OCI-LY1 (cell line): ENCODE measurements at regions not wholly inside any gene's neighbourhood (a gene's known extent, or its start where the extent isn't known, plus 50 kb on each side); places are given as distances from the start of the nearest gene placed in this dataset.

Source experiments
- H2AFZ ChIP-seq: fragments of 200-600 bp; sonication (generic), shearing (Covaris generic); 2 replicates; pipeline ENCODE4 v1.6.0; 2014; ENCODE audit warnings: antibody characterized with exemption, mild to moderate bottlenecking, low read length
- H3F3A ChIP-seq: fragments of 200-600 bp; sonication (generic), shearing (Covaris generic); 2 replicates; pipeline ENCODE4 v1.6.0; 2014; ENCODE audit warnings: mild to moderate bottlenecking, antibody characterized with exemption, low read length, moderate library complexity; ENCODE audit not compliant: insufficient read depth
- H3K27ac ChIP-seq: fragments of 200-600 bp; sonication (generic); 2 replicates; pipeline ENCODE4 v1.5.1; 2014; ENCODE audit warnings: low read length, mixed run types, mild to moderate bottlenecking, low read depth; ENCODE audit not compliant: poor library complexity, severe bottlenecking
- H3K27me3 ChIP-seq: fragments of 200-600 bp; sonication (generic); 2 replicates; pipeline ENCODE4 v1.6.0; 2014; ENCODE audit warnings: antibody characterized with exemption, mild to moderate bottlenecking, low read length, moderate library complexity; ENCODE audit not compliant: insufficient read depth
- H3K36me3 ChIP-seq: fragments of 200-600 bp; sonication (generic); 2 replicates; pipeline ENCODE4 v1.6.1; 2014; ENCODE audit warnings: mild to moderate bottlenecking, antibody characterized with exemption, low read length, moderate library complexity, mixed read lengths; ENCODE audit not compliant: insufficient read depth
- H3K4me1 ChIP-seq: fragments of 200-600 bp; sonication (generic); 2 replicates; pipeline ENCODE4 v1.5.1; 2014; ENCODE audit warnings: mild to moderate bottlenecking, low read length, moderate library complexity; ENCODE audit not compliant: insufficient read depth, severe bottlenecking
- H3K4me2 ChIP-seq: fragments of 200-600 bp; sonication (generic), shearing (Covaris generic); 2 replicates; pipeline ENCODE4 v1.6.1; 2014; ENCODE audit warnings: low read length
- H3K4me3 ChIP-seq: fragments of 200-600 bp; sonication (generic); 2 replicates; pipeline ENCODE4 v1.5.1; 2014; ENCODE audit warnings: low read length, low read depth, mild to moderate bottlenecking, mixed read lengths; ENCODE audit not compliant: poor library complexity, severe bottlenecking
- H3K79me2 ChIP-seq: fragments of 200-600 bp; shearing (Covaris generic); 2 replicates; pipeline ENCODE4 v1.6.1; 2016; ENCODE audit warnings: mixed run types, low read length, mixed read lengths; ENCODE audit not compliant: insufficient read depth
- H3K9ac ChIP-seq: fragments of 200-600 bp; sonication (generic), shearing (Covaris generic); 2 replicates; pipeline ENCODE4 v1.6.1; 2014; ENCODE audit warnings: mild to moderate bottlenecking, low read length, mixed read lengths
- H3K9me2 ChIP-seq: fragments of 200-600 bp; sonication (generic), shearing (Covaris generic); 2 replicates; pipeline ENCODE4 v1.6.1; 2014; ENCODE audit warnings: low read depth, mild to moderate bottlenecking, low read length, mixed read lengths
- H3K9me3 ChIP-seq: fragments of 200-600 bp; shearing (Covaris generic); 2 replicates; pipeline ENCODE4 v1.6.1; 2014; ENCODE audit warnings: low read length, mixed read lengths
- H4K20me1 ChIP-seq: fragments of 200-600 bp; sonication (generic), shearing (Covaris generic); 2 replicates; pipeline ENCODE4 v1.6.0; 2016; ENCODE audit warnings: mild to moderate bottlenecking, low read length; ENCODE audit not compliant: insufficient read depth
- EZH2 ChIP-seq: fragments of 200-600 bp; sonication (generic), shearing (Covaris generic); IDR thresholded peaks from 2 replicates; pipeline ENCODE4 v1.8.0; 2017; ENCODE audit warnings: borderline replicate concordance, mixed run types, mild to moderate bottlenecking, antibody characterized with exemption, low read length, moderate library complexity, mixed read lengths
- TF ChIP-seq, protein P1 (sequence below): fragments of 200-600 bp; sonication (generic), shearing (Covaris generic); IDR thresholded peaks from 2 replicates; pipeline ENCODE4 v1.5.1; 2017; ENCODE audit warnings: mild to moderate bottlenecking, antibody characterized with exemption, low read length, moderate library complexity, mixed read lengths

DNA sequence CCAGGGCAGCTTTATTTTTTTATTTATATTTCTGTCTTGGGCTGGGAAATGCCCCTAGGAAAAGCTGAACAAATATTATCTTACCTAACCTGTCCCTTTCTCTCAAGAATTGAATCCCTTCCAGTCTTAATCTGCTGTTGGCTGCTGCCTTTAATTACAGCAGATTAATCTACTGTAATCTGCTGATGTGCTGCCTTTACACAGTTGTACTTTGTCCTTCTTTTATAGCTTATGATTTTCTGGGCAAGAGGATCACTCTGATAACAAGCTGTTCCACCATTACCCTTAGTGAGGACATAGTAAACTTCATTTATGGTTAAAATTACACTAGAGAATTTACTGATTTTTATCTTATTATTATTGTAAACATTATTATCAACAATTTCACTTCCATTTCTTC lies 234.5 kb upstream of the MAN1A1 start:
- Histone ChIP-seq H3K9ac (no peak overlapping the region), H4K20me1 (no peaks in the 10 kb centered on the region), H3K79me2 (no peaks in the 10 kb centered on the region), H3K4me2 (no peak overlapping the region), H3K36me3 (no peaks in the 10 kb centered on the region), H3F3A (no peaks in the 10 kb centered on the region), H3K9me3 (no peaks in the 10 kb centered on the region), H3K27ac (no peak overlapping the region), H3K4me3 (no peak overlapping the region), H3K27me3 (no peaks in the 10 kb centered on the region), H3K4me1 (no peaks in the 10 kb centered on the region), H2AFZ (no peak overlapping the region), H3K9me2 (no peaks in the 10 kb centered on the region)
- TF ChIP-seq, protein P1, sequence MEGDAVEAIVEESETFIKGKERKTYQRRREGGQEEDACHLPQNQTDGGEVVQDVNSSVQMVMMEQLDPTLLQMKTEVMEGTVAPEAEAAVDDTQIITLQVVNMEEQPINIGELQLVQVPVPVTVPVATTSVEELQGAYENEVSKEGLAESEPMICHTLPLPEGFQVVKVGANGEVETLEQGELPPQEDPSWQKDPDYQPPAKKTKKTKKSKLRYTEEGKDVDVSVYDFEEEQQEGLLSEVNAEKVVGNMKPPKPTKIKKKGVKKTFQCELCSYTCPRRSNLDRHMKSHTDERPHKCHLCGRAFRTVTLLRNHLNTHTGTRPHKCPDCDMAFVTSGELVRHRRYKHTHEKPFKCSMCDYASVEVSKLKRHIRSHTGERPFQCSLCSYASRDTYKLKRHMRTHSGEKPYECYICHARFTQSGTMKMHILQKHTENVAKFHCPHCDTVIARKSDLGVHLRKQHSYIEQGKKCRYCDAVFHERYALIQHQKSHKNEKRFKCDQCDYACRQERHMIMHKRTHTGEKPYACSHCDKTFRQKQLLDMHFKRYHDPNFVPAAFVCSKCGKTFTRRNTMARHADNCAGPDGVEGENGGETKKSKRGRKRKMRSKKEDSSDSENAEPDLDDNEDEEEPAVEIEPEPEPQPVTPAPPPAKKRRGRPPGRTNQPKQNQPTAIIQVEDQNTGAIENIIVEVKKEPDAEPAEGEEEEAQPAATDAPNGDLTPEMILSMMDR = no peak
- no peak for TF ChIP-seq EZH2

DNA sequence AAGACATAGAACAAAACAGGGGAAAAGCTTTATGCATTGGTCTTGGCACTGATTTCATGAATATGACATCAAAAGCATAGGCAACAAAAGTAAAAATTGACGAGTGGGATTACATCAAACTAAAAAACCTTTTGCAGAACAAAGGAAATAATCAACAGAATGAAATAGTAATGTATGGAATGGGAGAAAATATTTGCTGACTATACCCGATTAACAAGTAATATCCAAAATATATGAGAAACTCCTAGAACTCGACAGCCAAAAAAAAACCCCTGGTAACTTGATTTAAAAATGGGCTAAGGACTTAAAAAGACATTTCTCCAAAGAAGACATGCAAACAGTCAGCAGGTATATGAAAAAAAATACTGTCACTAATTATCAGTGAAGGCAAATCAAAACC lies 231.7 kb upstream of the MAN1A1 start:
- no peaks in the 10 kb centered on the region for H3K9me2 ChIP-seq
- no peak overlapping the region for H2AFZ ChIP-seq
- TF ChIP-seq EZH2 = no peak
- TF ChIP-seq, protein P1 = no peak
- H3K4me3 ChIP-seq = no peak overlapping the region
- no peak overlapping the region for H3K9ac ChIP-seq
- H4K20me1 ChIP-seq = no peaks in the 10 kb centered on the region
- no peaks in the 10 kb centered on the region for H3K4me1 ChIP-seq
- H3K36me3 ChIP-seq = no peaks in the 10 kb centered on the region
- H3K27ac ChIP-seq = no peak overlapping the region
- H3F3A ChIP-seq = no peaks in the 10 kb centered on the region
- no peaks in the 10 kb centered on the region for H3K9me3 ChIP-seq
- no peaks in the 10 kb centered on the region for H3K27me3 ChIP-seq
- H3K79me2 ChIP-seq = no peaks in the 10 kb centered on the region
- H3K4me2 ChIP-seq = no peak overlapping the region

DNA sequence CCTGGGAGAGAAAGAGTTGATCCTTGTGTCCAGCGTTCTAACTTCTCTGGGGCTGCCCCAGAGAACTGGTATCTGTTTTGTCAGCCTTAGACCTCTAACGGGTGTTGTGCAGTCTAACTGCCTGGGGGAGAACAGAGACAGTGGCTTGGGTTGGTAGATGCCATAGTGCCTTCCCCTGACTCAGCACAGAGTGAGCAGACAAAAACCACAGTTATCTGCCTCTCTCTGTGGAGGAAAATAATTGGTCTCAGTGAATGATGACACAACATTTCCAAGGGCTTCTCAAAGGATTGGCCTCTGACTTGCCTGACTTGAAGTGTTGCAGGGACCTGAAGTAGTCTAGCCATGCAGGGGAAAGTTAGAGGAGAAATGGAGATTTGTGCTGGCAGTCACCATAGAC lies 226.2 kb upstream of the MAN1A1 start:
- Histone ChIP-seq H4K20me1 (no peaks in the 10 kb centered on the region), H3K9me2 (no peaks in the 10 kb centered on the region), H3K27ac (no peak overlapping the region), H3K9ac (no peak overlapping the region), H2AFZ (no peak overlapping the region), H3K4me1 (no peaks in the 10 kb centered on the region), H3K4me3 (no peak overlapping the region), H3K4me2 (no peak overlapping the region), H3K9me3 (no peaks in the 10 kb centered on the region), H3K27me3 (no peaks in the 10 kb centered on the region), H3K36me3 (no peaks in the 10 kb centered on the region), H3K79me2 (no peaks in the 10 kb centered on the region), H3F3A (no peaks in the 10 kb centered on the region)
- TF ChIP-seq, protein P1 = no peak
- TF ChIP-seq EZH2 = no peak
